GM13976 (cell line): ENCODE measurements at regions not wholly inside any gene's neighbourhood (a gene's known extent, or its start where the extent isn't known, plus 50 kb on each side); places are given as distances from the start of the nearest gene placed in this dataset.

Experiments
- DNase-seq: peaks from one replicate; pipeline ENCODE4 v3.0.0; 2012; ENCODE audit warnings: low spot score
- CTCF ChIP-seq: IDR thresholded peaks from 2 replicates; pipeline ENCODE4 v1.5.1; 2012; ENCODE audit warnings: borderline replicate concordance, mild to moderate bottlenecking; ENCODE audit not compliant: insufficient read depth; ENCODE audit errors: extremely low read depth, missing control alignments, control extremely low read depth
- in situ Hi-C: fragments of 300-500 bp; cut with MboI; formaldehyde crosslinking; loops from one replicate; pipeline ENCODE4 v1.12.0; 2022; ENCODE audit warnings: low sequenced_read_pairs, mixed read lengths, inconsistent platforms; ENCODE audit not compliant: unreplicated experiment

GRCh38 chrX:43096830-43097229, 318.9 kb upstream of the PPP1R2C start:
- no peak for DNase-seq
- no peak for TF ChIP-seq CTCF
- in situ Hi-C loops = no loop called here

GRCh38 chrX:43106009-43106408, 328.0 kb upstream of the PPP1R2C start:
- no peak for DNase-seq
- no peak for TF ChIP-seq CTCF
- in situ Hi-C loops = no loop called here

GRCh38 chrX:43108828-43109227, 330.9 kb upstream of the PPP1R2C start:
- in situ Hi-C loops = no loop called here
- no peak for DNase-seq
- no peak for TF ChIP-seq CTCF

- in situ Hi-C loops = no loop called here
- no peak for DNase-seq
- TF ChIP-seq CTCF = no peak
Observed at GRCh38 chrX:43121637-43122036, 343.7 kb upstream of the PPP1R2C start.

- DNase-seq = no peak
- TF ChIP-seq CTCF = no peak
- in situ Hi-C loops = no loop called here
Observed at GRCh38 chrX:43139645-43140044, 361.7 kb upstream of the PPP1R2C start.

GRCh38 chrX:43140582-43140981, 362.6 kb upstream of the PPP1R2C start:
- no peak for DNase-seq
- in situ Hi-C loops = no loop called here
- no peak for TF ChIP-seq CTCF

- DNase-seq = no peak
- TF ChIP-seq CTCF = no peak
Observed at GRCh38 chrX:43141885-43142284, 363.9 kb upstream of the PPP1R2C start.

More at GRCh38 chrX:43141885-43142284, 363.9 kb upstream of the PPP1R2C start:
- in situ Hi-C loops = no loop called here
